Activated B cell treated with CpG ODN at 0.5 μM for 24 hours (primary cell): ENCODE measurements at regions not wholly inside any gene's neighbourhood (a gene's known extent, or its start where the extent isn't known, plus 50 kb on each side); places are given as distances from the start of the nearest gene placed in this dataset.

Experiments
- ATAC-seq: fragments of 200-7000 bp; cut with Tn5 transposase; one replicate; pipeline ENCODE4 v1.10.0; 2021; ENCODE audit warnings: low read depth, mild to moderate bottlenecking, moderate library complexity
- CTCF ChIA-PET: fragments of 350-600 bp; sonication (Branson Sonifier 250); formaldehyde crosslinking; loops from one replicate; lab custom pipeline; 2021; ENCODE audit warnings: antibody characterized with exemption; lab: Charles Lee
- POLR2A ChIA-PET: fragments of 350-600 bp; sonication (Branson Sonifier 250); formaldehyde crosslinking; loops from one replicate; lab custom pipeline; 2021; ENCODE audit warnings: antibody characterized with exemption; lab: Charles Lee
- DNase-seq: peaks from one replicate; pipeline ENCODE4 v3.0.0; 2022
- H3K27ac Mint-ChIP-seq: one replicate; pipeline ENCODE4 v1.8.0; 2020; ENCODE audit warnings: mixed read lengths
- H3K27me3 Mint-ChIP-seq: one replicate; pipeline ENCODE4 v1.8.0; 2021; ENCODE audit warnings: mixed read lengths
- H3K36me3 Mint-ChIP-seq: one replicate; pipeline ENCODE4 v1.8.0; 2021; ENCODE audit warnings: low read depth, mixed read lengths
- H3K4me1 Mint-ChIP-seq: one replicate; pipeline ENCODE4 v1.8.0; 2021; ENCODE audit warnings: mixed read lengths
- H3K4me3 Mint-ChIP-seq: one replicate; pipeline ENCODE4 v1.8.0; 2020; ENCODE audit warnings: mild to moderate bottlenecking, mixed read lengths
- H3K9me3 Mint-ChIP-seq: one replicate; pipeline ENCODE4 v1.8.0; 2020; ENCODE audit warnings: mixed read lengths
- intact Hi-C: fragments of 100-400 bp; cut with micrococcal nuclease; formaldehyde crosslinking; loops from one replicate; pipeline ENCODE4 v1.15.1; 2024
- TF ChIP-seq, protein P1 (sequence below): fragments of 200-600 bp; IDR thresholded peaks from one replicate; pipeline ENCODE4 v1.8.0; 2022; ENCODE audit warnings: antibody characterized with exemption, mild to moderate bottlenecking

DNA sequence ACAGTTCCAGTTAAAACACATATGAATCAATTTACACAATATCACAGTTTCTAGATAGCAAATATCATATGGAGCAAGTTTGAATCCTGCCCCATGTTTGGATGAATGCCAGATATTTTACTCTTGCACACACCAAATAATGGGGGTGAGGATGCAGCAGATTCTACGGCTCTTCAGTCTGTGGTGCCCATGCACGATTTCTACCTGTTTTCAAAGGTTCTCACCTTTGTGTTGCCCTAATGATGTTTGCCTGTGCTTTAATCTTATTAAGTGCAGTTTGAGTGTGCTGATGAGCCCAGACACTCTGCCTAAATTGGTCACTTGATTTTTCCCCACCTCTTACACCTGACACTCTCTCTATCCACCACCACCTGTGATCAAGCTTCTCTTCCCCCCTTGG, 119.6 kb downstream of the NPY start:
- no peak overlapping the region for H3K4me3 Mint-ChIP-seq
- POLR2A ChIA-PET = no interaction called here
- H3K9me3 Mint-ChIP-seq = no peaks in the 10 kb centered on the region
- peaks cover 3% of the 10 kb centered on the region for H3K27me3 Mint-ChIP-seq
- intact Hi-C loops = loop anchor here (10.0 kb wide), 2 partner anchors 691 to 829 kb away; no protein-coding TSS in a partner anchor
- H3K27ac Mint-ChIP-seq = no peak overlapping the region
- CTCF ChIA-PET = no interaction called here
- DNase-seq = no peak
- no peak for ATAC-seq
- TF ChIP-seq, protein P1, sequence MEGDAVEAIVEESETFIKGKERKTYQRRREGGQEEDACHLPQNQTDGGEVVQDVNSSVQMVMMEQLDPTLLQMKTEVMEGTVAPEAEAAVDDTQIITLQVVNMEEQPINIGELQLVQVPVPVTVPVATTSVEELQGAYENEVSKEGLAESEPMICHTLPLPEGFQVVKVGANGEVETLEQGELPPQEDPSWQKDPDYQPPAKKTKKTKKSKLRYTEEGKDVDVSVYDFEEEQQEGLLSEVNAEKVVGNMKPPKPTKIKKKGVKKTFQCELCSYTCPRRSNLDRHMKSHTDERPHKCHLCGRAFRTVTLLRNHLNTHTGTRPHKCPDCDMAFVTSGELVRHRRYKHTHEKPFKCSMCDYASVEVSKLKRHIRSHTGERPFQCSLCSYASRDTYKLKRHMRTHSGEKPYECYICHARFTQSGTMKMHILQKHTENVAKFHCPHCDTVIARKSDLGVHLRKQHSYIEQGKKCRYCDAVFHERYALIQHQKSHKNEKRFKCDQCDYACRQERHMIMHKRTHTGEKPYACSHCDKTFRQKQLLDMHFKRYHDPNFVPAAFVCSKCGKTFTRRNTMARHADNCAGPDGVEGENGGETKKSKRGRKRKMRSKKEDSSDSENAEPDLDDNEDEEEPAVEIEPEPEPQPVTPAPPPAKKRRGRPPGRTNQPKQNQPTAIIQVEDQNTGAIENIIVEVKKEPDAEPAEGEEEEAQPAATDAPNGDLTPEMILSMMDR = no peak
- peaks cover 6% of the 10 kb centered on the region for H3K4me1 Mint-ChIP-seq
- H3K36me3 Mint-ChIP-seq = no peaks in the 10 kb centered on the region

DNA sequence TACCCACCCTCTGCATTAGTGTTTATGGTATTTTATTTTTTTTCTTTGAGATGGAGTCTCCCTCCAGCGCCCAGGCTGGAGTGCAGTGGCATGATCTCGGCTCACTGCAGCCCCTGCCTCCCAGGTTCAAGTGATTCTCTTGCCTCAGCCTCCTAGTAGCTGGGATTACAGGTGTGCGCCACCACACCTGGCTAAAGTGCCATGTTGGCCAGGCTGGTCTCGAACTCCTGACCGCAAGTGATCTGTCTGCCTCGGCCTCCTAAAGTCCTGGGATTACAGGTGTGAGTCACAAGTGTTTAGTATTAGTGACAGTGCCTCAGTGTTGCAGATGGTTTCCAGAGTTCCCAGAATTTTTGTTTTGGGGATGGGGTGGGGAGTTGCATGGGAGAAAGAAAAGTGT, 120.3 kb downstream of the NPY start:
- TF ChIP-seq, protein P1 = no peak
- Mint-ChIP-seq H3K27ac (no peak overlapping the region), H3K4me3 (no peak overlapping the region), H3K27me3 (peaks cover 3% of the 10 kb centered on the region), H3K9me3 (no peaks in the 10 kb centered on the region), H3K4me1 (peaks cover 6% of the 10 kb centered on the region), H3K36me3 (no peaks in the 10 kb centered on the region)
- ChIA-PET POLR2A (no interaction called here), CTCF (no interaction called here)
- DNase-seq (no peak), ATAC-seq (no peak)
- intact Hi-C loops = loop anchor here (10.0 kb wide), 2 partner anchors 690 to 830 kb away; no protein-coding TSS in a partner anchor

DNA sequence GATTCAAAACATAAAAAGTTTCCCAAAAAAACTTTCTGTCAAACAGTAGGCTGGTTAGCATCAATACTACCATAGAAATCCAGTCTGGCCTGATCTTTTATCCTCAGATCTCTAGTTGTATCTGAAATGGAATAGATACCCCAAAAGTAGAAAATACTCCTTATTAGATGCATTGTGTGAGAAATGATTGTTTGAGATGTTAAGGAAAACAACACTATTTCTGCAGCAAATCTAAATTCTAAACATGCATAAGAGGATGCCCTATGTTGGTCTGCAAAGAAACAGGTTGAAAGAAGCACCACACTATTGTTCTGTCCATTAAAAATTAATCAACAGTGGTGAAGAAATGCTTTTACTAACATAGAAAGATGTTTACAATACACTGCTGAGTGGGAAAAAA, 121.0 kb downstream of the NPY start:
- DNase-seq (no peak), ATAC-seq (no peak)
- POLR2A ChIA-PET = no interaction called here
- Mint-ChIP-seq H3K27ac (no peak overlapping the region), H3K4me3 (no peak overlapping the region), H3K4me1 (peaks cover 6% of the 10 kb centered on the region), H3K27me3 (peaks cover 3% of the 10 kb centered on the region), H3K9me3 (no peaks in the 10 kb centered on the region), H3K36me3 (no peaks in the 10 kb centered on the region)
- intact Hi-C loops = loop anchor here (10.0 kb wide), 2 partner anchors 690 to 830 kb away; no protein-coding TSS in a partner anchor
- TF ChIP-seq, protein P1 = no peak
- CTCF ChIA-PET = no interaction called here

DNA sequence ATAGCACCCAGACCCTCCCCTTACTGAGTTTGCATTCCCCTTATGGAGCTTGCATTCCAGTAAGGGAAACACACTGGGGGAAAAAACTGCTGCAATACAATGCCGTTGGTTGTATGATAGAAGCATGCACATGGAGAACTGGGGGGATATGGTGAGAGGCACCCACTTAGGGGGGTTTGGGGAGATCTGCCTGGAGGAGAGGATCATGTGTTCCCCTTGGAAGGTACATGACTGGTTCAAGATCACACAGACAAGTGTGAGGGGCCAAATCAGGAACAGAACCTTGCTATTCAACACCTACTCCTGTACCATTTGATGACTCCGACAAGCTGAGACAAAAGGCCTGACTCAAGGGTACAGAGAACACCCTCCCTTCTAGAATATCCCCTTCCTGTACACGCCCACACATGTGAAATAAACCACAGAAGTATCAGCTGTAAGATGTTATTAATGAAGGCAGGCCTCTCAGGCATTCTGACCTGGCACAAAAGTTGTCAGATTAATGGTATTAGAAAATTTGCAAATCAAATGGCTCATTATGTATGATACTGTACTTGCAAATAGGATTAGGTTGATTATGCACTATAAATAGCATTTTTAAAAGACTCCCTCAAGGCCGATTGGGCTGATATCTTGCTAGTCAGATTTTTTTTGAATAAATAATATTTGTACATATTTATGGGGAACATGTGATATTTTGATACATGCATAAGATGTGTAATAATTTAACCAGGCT, 122.2 kb downstream of the NPY start:
- Mint-ChIP-seq H3K36me3 (no peaks in the 10 kb centered on the region), H3K27ac (no peak overlapping the region), H3K27me3 (peaks cover 3% of the 10 kb centered on the region), H3K9me3 (no peaks in the 10 kb centered on the region), H3K4me1 (peaks cover 6% of the 10 kb centered on the region), H3K4me3 (no peak overlapping the region)
- TF ChIP-seq, protein P1 = no peak
- DNase-seq (no peak), ATAC-seq (peak; percentile 40)
- ChIA-PET CTCF (no interaction called here), POLR2A (no interaction called here)
- intact Hi-C loops = loop anchor here (10.0 kb wide), 2 partner anchors 689 to 831 kb away; no protein-coding TSS in a partner anchor

DNA sequence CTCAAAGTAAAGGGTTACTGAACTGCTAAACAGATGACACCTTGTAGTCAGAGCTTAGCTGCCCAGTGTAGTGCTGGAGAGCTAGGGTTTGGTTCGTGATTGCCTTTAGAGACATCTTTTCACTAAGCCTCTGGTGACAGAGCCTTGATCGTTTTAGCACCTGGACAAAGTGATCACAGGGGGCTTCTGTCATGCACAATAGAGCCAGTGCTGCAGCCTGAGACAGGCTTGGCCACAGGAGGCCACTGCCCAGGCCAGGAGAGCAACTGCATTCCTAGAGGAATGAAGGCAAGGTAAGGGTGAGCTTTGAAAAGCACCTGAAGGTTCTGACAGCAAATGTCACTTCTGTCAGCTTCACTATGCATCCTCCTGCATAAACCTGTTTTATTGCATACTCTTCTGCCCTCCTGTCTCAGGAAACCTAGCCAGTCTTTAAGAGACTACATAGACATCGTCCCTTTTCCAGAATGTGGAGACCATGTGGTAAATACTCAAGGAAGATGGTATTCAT, 122.9 kb downstream of the NPY start:
- CTCF ChIA-PET = no interaction called here
- Mint-ChIP-seq H3K27me3 (peaks cover 3% of the 10 kb centered on the region), H3K4me3 (no peak overlapping the region), H3K9me3 (no peaks in the 10 kb centered on the region), H3K27ac (no peak overlapping the region), H3K36me3 (no peaks in the 10 kb centered on the region), H3K4me1 (peaks cover 6% of the 10 kb centered on the region)
- TF ChIP-seq, protein P1 = no peak
- ATAC-seq (no peak), DNase-seq (no peak)
- POLR2A ChIA-PET = no interaction called here
- intact Hi-C loops = loop anchor here (10.0 kb wide), 2 partner anchors 688 to 832 kb away; no protein-coding TSS in a partner anchor
